BLaER1 treated with 17β-estradiol and CSF1 and Interleukin-3, amounts not matched to agents 10 nM and 100 nM (cell line): ENCODE measurements at regions not wholly inside any gene's neighbourhood (a gene's known extent, or its start where the extent isn't known, plus 50 kb on each side); places are given as distances from the start of the nearest gene placed in this dataset.

Source experiments
- H3K27ac ChIP-seq, 11 experiments: shearing (Covaris generic); formaldehyde crosslinking; 2 replicates each; pipeline ENCODE4 v1.8.1; 2022
- H3K27me3 ChIP-seq, 11 experiments: shearing (Covaris generic); formaldehyde crosslinking; 2 replicates each; pipeline ENCODE4 v1.8.1; 2022
- H3K36me3 ChIP-seq, 11 experiments: shearing (Covaris generic); formaldehyde crosslinking; 2 replicates each; pipeline ENCODE4 v1.8.1; 2022
- H3K4me1 ChIP-seq, 10 experiments: shearing (Covaris generic); formaldehyde crosslinking; 2 replicates each; pipeline ENCODE4 v1.8.1; 2022
- H3K4me2 ChIP-seq, 11 experiments: shearing (Covaris generic); formaldehyde crosslinking; 2 replicates each; pipeline ENCODE4 v1.8.1; 2022
- H3K4me3 ChIP-seq, 10 experiments: shearing (Covaris generic); formaldehyde crosslinking; 2 replicates each; pipeline ENCODE4 v1.8.1; 2022
- H3K9ac ChIP-seq, 11 experiments: shearing (Covaris generic); formaldehyde crosslinking; 2 replicates each; pipeline ENCODE4 v1.8.1; 2022
- H3K9me3 ChIP-seq, 11 experiments: shearing (Covaris generic); formaldehyde crosslinking; replicated peaks in 1 of 11; 2 replicates each; pipeline ENCODE4 v1.8.1; 2022
- H4K20me1 ChIP-seq, 11 experiments: shearing (Covaris generic); formaldehyde crosslinking; 2 replicates each; pipeline ENCODE4 v1.8.1; 2022
- Cebpa-rat ChIP-seq, 11 experiments: shearing (Covaris generic); IDR thresholded peaks; 2 replicates each; pipeline ENCODE4 v1.8.1; 2022

DNA sequence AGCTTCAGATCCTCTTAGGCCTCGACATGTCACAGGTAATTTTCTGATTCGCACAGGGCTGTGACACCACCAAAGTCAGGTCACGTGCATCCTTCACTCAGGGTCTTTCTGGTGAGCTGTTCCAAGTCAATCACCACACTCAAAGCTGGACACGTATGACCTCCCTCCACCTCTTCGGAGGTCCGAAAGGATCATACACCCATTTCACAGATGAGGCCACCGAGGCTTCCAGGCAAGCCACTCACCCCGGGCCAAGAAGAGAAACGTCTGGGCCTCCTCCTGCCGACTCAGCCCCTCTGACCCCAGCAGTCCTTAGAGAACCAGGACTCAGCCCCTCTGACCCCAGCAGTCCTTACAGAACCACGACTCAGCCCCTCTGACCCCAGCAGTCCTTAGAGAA is 74.6 kb downstream of the FOXL3 start:
- peak overlapping the region in 5 of 11 experiments; percentile 87 to 96 (median 93); a peak in 7 of 22 replicates for H3K27ac ChIP-seq
- H3K36me3 ChIP-seq: no peaks in the 10 kb centered on the region
- peaks cover 0 to 47% (median 5%) of the 10 kb centered on the region in 11 experiments; a peak in 12 of 22 replicates for H3K27me3 ChIP-seq
- H3K9ac ChIP-seq: peak overlapping the region in 2 of 11 experiments; percentile 80 to 82; a peak in 3 of 22 replicates
- TF ChIP-seq Cebpa-rat (IDR thresholded peaks at IDR 0.05): no peak
- H3K9me3 ChIP-seq: 0 out of 22 replicates have a peak, but pooled peaks cover 0 to 6% (median 0%) of the 10 kb centered on the region in 11 experiments
- H3K4me3 ChIP-seq: no peak overlapping the region
- H4K20me1 ChIP-seq: 0 out of 22 replicates have a peak, but pooled peaks cover 0 to 5% (median 0%) of the 10 kb centered on the region in 11 experiments
- H3K4me2 ChIP-seq: peak overlapping the region; percentile 78 to 98 (median 91); a peak in 21 of 22 replicates
- peaks cover 97 to 100% (median 100%) of the 10 kb centered on the region in 10 experiments for H3K4me1 ChIP-seq

DNA sequence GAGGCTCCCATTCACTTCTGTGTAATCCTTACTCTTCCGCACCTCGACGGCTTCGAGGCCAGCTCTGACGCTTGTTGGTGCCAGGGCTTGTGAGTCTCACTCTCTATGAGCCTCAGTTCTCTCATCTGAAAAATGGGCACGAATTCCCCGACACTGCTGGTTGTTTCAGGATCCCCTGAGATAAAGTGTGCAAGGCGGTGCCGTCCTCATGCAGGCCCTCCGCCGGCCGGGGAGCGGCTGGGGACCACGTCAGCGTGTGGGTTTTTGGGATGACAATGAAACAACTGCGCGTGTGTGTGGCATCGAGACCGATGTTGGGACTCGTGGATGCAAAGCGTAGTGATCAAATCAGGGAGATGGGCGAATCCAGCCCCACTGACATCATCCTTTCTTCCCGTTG is 75.6 kb downstream of the FOXL3 start:
- Histone ChIP-seq H3K9me3 (0 out of 22 replicates have a peak, but pooled peaks cover 0 to 6% (median 0%) of the 10 kb centered on the region in 11 experiments), H3K9ac (peak overlapping the region; percentile 15 to 64 (median 56); a peak in 15 of 22 replicates), H3K36me3 (no peaks in the 10 kb centered on the region), H3K27ac (peak overlapping the region; percentile 5 to 70 (median 54); a peak in 17 of 22 replicates), H3K4me1 (peaks cover 89 to 100% (median 97%) of the 10 kb centered on the region in 10 experiments), H3K27me3 (peaks cover 0 to 37% (median 5%) of the 10 kb centered on the region in 11 experiments; a peak in 12 of 22 replicates), H4K20me1 (0 out of 22 replicates have a peak, but pooled peaks cover 0 to 6% (median 0%) of the 10 kb centered on the region in 11 experiments), H3K4me2 (peak overlapping the region; percentile 83 to 98 (median 91)), H3K4me3 (peak overlapping the region in 5 of 10 experiments; percentile 4 to 46 (median 22); a peak in 4 of 20 replicates)
- no peak for TF ChIP-seq Cebpa-rat (IDR thresholded peaks at IDR 0.05)

DNA sequence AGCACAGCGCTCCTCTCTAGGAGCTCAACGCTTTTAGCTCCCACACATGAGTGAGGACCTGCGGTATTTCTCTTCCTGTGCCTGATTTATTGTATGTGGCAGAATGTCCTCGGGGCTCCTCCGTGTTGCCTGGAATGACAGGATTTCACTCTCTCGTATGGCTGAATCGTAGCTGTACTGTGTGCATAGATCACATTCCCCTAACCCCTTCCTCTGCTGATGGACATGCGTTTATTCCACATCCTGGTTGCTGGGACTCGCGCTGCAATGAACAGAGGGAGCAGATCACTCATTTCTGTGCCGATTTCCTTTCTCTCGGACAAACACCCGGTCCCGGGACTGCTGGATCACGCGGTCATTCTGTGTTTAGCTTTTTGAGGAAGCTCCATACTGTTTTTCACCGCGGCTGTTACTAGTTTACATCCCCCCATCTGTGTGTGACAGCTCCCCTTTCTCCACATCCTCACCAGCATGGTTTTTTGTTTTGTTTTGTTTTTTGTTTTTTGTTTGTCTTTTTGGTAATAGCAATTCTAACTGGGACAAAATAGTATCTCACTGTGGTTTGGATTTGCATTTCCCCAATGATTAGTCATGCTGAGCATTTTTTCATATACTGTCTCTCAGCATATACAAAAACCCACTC is 76.3 kb downstream of the FOXL3 start:
- H3K9ac ChIP-seq: peak overlapping the region; percentile 15 to 64 (median 56); a peak in 20 of 22 replicates
- peaks cover 0 to 37% (median 5%) of the 10 kb centered on the region in 11 experiments; a peak in 12 of 22 replicates for H3K27me3 ChIP-seq
- H3K36me3 ChIP-seq: no peaks in the 10 kb centered on the region
- H3K27ac ChIP-seq: peak overlapping the region; percentile 5 to 70 (median 54); a peak in 19 of 22 replicates
- TF ChIP-seq Cebpa-rat (IDR thresholded peaks at IDR 0.05): no peak
- H3K4me3 ChIP-seq: peak overlapping the region in 7 of 10 experiments; percentile 4 to 46 (median 27); a peak in 9 of 20 replicates
- H3K9me3 ChIP-seq: 0 out of 22 replicates have a peak, but pooled peaks cover 0 to 6% (median 0%) of the 10 kb centered on the region in 11 experiments
- H4K20me1 ChIP-seq: 0 out of 22 replicates have a peak, but pooled peaks cover 0 to 6% (median 0%) of the 10 kb centered on the region in 11 experiments
- H3K4me2 ChIP-seq: peak overlapping the region; percentile 83 to 98 (median 91)
- peaks cover 82 to 96% (median 90%) of the 10 kb centered on the region in 10 experiments for H3K4me1 ChIP-seq

DNA sequence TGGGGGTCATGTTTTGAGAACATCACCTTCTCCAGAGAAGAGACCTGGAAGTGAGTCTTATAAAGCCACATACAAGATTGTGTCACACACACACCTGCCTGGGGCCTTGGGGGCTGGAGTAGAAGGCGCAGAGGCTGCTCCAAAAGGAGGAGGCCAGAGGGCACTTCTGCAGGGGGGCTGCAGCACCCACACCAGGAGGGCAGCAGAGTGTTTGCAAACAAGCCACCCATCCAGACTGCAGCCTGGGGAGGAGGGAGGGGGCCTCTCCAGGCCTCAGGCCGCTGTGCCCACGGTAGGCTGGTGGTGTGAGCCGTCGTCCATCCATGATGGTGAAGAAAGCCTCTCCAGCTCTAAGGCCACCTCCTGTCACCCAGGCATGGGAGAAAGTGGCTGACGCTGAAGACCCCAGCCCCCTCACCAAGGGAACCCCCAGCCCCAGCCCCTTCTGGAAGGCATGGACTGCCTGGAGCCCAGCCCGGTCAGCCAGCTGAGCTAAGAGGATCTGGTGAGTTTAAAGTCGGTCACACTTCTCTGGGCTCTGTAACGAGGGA is 77.5 kb downstream of the FOXL3 start:
- Histone ChIP-seq H4K20me1 (peaks cover 0 to 17% (median 0%) of the 10 kb centered on the region in 11 experiments; a peak in 3 of 22 replicates), H3K9me3 (0 out of 22 replicates have a peak, but pooled peaks cover 0 to 6% (median 0%) of the 10 kb centered on the region in 11 experiments), H3K27me3 (peaks cover 0 to 48% (median 5%) of the 10 kb centered on the region in 11 experiments; a peak in 12 of 22 replicates), H3K4me3 (no peak overlapping the region), H3K36me3 (no peaks in the 10 kb centered on the region), H3K9ac (peak overlapping the region in 2 of 11 experiments; percentile 14 to 64; a peak in 3 of 22 replicates), H3K27ac (peak overlapping the region in 2 of 11 experiments; percentile 61 to 69; a peak in 3 of 22 replicates), H3K4me2 (peak overlapping the region; percentile 83 to 98 (median 91)), H3K4me1 (peaks cover 73 to 96% (median 90%) of the 10 kb centered on the region in 10 experiments)
- TF ChIP-seq Cebpa-rat (IDR thresholded peaks at IDR 0.05): no peak

DNA sequence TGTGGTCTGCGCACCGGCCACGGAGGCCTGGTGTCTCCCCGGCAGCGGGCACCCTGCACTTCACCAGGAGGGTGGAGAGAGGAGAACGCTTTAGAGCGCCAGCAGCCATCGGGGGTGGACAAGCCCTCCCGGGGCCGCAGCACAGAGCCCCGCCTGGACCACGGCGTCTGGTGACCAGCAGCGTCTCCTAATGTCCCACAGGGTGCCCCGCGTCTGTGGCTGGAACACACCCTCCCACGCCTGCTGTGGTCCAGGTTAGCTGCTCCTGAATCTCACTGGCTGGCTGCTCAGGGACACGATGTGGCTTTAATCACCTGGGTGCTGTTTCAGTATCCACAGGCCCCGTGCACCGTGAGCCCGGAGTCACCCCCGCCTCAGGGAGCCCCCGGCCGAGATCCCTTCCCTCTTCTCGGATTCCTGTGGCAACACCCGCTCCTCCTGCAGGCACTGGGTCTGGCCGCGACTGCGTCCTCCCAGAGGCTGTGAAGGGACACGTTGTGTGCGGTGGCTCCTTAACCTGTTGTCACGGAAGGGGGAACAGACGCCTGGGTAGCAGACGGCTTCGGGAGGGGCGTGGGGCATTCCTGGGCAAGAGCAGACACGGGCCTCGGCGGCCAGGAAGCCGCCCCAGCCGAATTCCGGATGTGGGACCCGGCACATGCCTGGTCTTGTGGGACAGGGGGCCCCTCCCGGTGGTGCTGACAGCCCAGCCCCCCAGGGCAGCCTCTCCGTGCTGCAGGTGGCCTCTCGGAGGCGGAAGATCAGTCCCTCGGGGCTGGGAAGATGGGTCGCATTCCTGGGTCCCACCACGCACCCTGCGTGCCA is 78.9 kb downstream of the FOXL3 start:
- H3K36me3 ChIP-seq: no peaks in the 10 kb centered on the region
- peak overlapping the region in 4 of 11 experiments; percentile 23 to 34 (median 26); a peak in 7 of 22 replicates for H3K27ac ChIP-seq
- TF ChIP-seq Cebpa-rat (IDR thresholded peaks at IDR 0.05): no peak
- H3K9ac ChIP-seq: peak overlapping the region in 7 of 11 experiments; percentile 15 to 57 (median 36); a peak in 12 of 22 replicates
- peak overlapping the region in 7 of 10 experiments; percentile 2 to 52 (median 12); a peak in 7 of 20 replicates for H3K4me3 ChIP-seq
- H3K27me3 ChIP-seq: peaks cover 0 to 51% (median 5%) of the 10 kb centered on the region in 11 experiments; a peak in 12 of 22 replicates
- H3K4me2 ChIP-seq: peak overlapping the region; percentile 75 to 98 (median 91)
- peaks cover 0 to 29% (median 0%) of the 10 kb centered on the region in 11 experiments; a peak in 4 of 22 replicates for H4K20me1 ChIP-seq
- no peaks in the 10 kb centered on the region for H3K9me3 ChIP-seq
- H3K4me1 ChIP-seq: peaks cover 70 to 94% (median 90%) of the 10 kb centered on the region in 10 experiments

DNA sequence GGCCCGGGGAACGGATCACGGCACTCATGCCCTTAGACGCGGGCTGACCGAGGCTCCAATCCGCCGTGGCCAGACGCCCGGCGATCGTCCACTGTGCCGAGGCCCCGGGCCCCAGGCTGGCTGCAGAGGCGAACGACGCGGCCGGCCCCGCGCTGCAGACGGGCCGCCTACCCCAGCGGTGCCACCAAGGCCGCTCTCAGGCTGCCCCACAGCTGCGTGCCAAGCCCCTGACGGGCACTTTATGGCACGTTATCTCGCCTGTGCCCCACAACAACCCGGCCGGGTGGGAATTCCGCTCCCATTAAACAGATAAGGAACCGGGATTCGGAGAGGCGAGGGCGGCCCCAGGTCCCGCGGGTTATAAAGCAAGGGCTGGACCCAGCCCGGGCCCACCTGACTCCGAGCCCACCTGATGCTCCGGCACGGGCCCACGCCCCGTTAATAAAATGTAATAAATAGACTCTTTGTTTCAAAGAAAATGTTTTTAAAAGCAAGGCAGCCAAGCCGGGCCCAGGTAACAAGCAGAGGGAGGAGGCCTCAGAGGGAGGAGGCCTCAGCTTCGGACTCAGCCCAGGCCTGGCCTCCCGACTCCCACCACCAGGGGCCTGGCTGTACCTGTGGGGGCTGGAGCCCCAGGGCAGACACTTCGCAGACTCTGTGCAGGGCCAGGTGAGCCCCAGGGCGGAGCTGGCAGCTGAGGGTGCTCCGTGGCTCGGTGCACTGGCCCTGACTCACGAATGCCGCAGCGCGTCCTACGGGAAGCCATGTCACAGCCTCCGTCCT is 79.7 kb downstream of the FOXL3 start:
- Histone ChIP-seq H3K4me2 (peak overlapping the region; percentile 75 to 98 (median 91)), H4K20me1 (peaks cover 0 to 29% (median 0%) of the 10 kb centered on the region in 11 experiments; a peak in 4 of 22 replicates), H3K27me3 (peaks cover 0 to 56% (median 5%) of the 10 kb centered on the region in 11 experiments; a peak in 12 of 22 replicates), H3K9ac (peak overlapping the region in 7 of 11 experiments; percentile 15 to 57 (median 29); a peak in 8 of 22 replicates), H3K27ac (peak overlapping the region in 4 of 11 experiments; percentile 23 to 34 (median 26); a peak in 6 of 22 replicates), H3K4me3 (peak overlapping the region in 3 of 10 experiments; percentile 7 to 52 (median 31); a peak in 3 of 20 replicates), H3K36me3 (no peaks in the 10 kb centered on the region), H3K4me1 (peaks cover 62 to 93% (median 90%) of the 10 kb centered on the region in 10 experiments), H3K9me3 (no peaks in the 10 kb centered on the region)
- TF ChIP-seq Cebpa-rat (IDR thresholded peaks at IDR 0.05): no peak

DNA sequence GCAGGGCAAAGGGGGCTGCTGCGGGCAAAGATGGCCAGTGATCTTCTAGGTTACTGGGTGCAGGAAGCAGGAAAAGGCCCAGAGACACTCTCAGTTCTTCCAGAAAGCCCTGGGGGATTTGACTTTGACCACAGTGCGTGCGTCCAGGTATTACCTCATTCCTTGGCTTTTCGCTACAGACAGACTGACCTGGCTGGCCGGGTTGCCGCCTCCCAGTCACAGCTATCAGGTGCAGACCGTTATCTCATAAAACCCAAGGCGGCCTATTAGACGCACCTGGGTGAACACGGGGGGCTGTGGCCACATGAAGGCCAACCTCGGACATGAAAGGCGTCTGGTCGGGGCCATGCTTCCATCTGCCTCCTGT is 80.3 kb downstream of the FOXL3 start:
- Histone ChIP-seq H3K4me3 (no peak overlapping the region), H3K9ac (no peak overlapping the region), H4K20me1 (peaks cover 0 to 33% (median 0%) of the 10 kb centered on the region in 11 experiments; a peak in 4 of 22 replicates), H3K4me2 (peak overlapping the region in 8 of 11 experiments; percentile 83 to 98 (median 92); a peak in 15 of 22 replicates), H3K4me1 (peaks cover 57 to 93% (median 90%) of the 10 kb centered on the region in 10 experiments), H3K27ac (peak overlapping the region in 2 of 11 experiments; percentile 16 to 30; a peak in 2 of 22 replicates), H3K9me3 (no peaks in the 10 kb centered on the region), H3K36me3 (no peaks in the 10 kb centered on the region), H3K27me3 (peaks cover 0 to 61% (median 5%) of the 10 kb centered on the region in 11 experiments; a peak in 13 of 22 replicates)
- TF ChIP-seq Cebpa-rat (IDR thresholded peaks at IDR 0.05): no peak
